H1 (cell line): ENCODE measurements at regions not wholly inside any gene's neighbourhood (a gene's known extent, or its start where the extent isn't known, plus 50 kb on each side); places are given as distances from the start of the nearest gene placed in this dataset.

Experiments
- CTCF ChIA-PET: fragments of 300-600 bp; sonication (Branson Sonifier 250); formaldehyde crosslinking; loops from one replicate; lab custom pipeline; 2021; ENCODE audit not compliant: partially characterized antibody; lab: Charles Lee
- POLR2A ChIA-PET: fragments of 300-600 bp; sonication (Branson Sonifier 250); formaldehyde crosslinking; loops from one replicate; lab custom pipeline; 2021; ENCODE audit warnings: inconsistent platforms; ENCODE audit not compliant: partially characterized antibody; lab: Charles Lee
- DNase-seq, 2 experiments: peaks; one replicate each; pipeline versions ENCODE4 v3.0.0 to v3.0.0-alpha.2; 2010 to 2022; ENCODE audit warnings: low spot score in 2 of 2, low read depth in 1 of 2, mixed read lengths in 1 of 2
- FAIRE-seq: peaks from 2 replicates; lab custom pipeline; 2011; peaks lifted over from hg19 to GRCh38; lab: Jason Lieb, UNC
- H2AFZ ChIP-seq: 2 replicates; pipeline ENCODE4 v1.8.1; 2012; ENCODE audit warnings: low read length, inconsistent platforms
- H2AK5ac ChIP-seq: 2 replicates; pipeline ENCODE4 v1.6.1; 2013; ENCODE audit warnings: low read depth, low read length
- H2BK120ac ChIP-seq: replicated peaks from 2 replicates; pipeline ENCODE3; 2013; ENCODE audit warnings: low read depth, low read length, inconsistent platforms
- H2BK12ac ChIP-seq: 2 replicates; pipeline ENCODE4 v1.6.1; 2013; ENCODE audit warnings: low read depth, low read length
- H2BK15ac ChIP-seq: 2 replicates; pipeline ENCODE4 v1.6.1; 2013; ENCODE audit warnings: low read length
- H2BK20ac ChIP-seq: 2 replicates; pipeline ENCODE4 v1.6.1; 2013; ENCODE audit warnings: low read length
- H2BK5ac ChIP-seq: 2 replicates; pipeline ENCODE4 v1.6.1; 2013; ENCODE audit warnings: low read depth, low read length
- H3K14ac ChIP-seq: 2 replicates; pipeline ENCODE4 v1.6.1; 2013; ENCODE audit warnings: inconsistent platforms; ENCODE audit not compliant: insufficient read length
- H3K18ac ChIP-seq: 2 replicates; pipeline ENCODE4 v1.6.1; 2013; ENCODE audit warnings: low read length; ENCODE audit errors: extremely low read depth
- H3K23ac ChIP-seq: 2 replicates; pipeline ENCODE4 v1.6.1; 2013; ENCODE audit warnings: inconsistent platforms; ENCODE audit not compliant: insufficient read length
- H3K23me2 ChIP-seq: 2 replicates; pipeline ENCODE4 v1.6.1; 2013; ENCODE audit warnings: low read depth, low read length
- H3K27ac ChIP-seq: 2 replicates; pipeline ENCODE4 v1.6.1; 2011; ENCODE audit warnings: low read depth, low read length, inconsistent platforms
- H3K27me3 ChIP-seq, 4 experiments: replicated peaks in 1 of 4; 1 replicate in 1 of 4; 2 replicates in 3 of 4; pipeline versions ENCODE4 v1.6.1 to v1.8.1; 2011 to 2013; ENCODE audit warnings: low read length in 3 of 4, mild to moderate bottlenecking in 3 of 4, inconsistent platforms in 2 of 4, mixed read lengths in 2 of 4, moderate library complexity in 1 of 4; ENCODE audit not compliant: control insufficient read depth in 3 of 4, insufficient read depth in 3 of 4; ENCODE audit errors: extremely low read depth in 1 of 4
- H3K36me3 ChIP-seq, 4 experiments: 2 replicates each; pipeline versions ENCODE4 v1.6.1 to v1.8.1; 2011 to 2013; ENCODE audit warnings: mild to moderate bottlenecking in 4 of 4, low read length in 3 of 4, moderate library complexity in 2 of 4, control low read depth in 1 of 4, inconsistent platforms in 1 of 4; ENCODE audit not compliant: insufficient read depth in 4 of 4, control insufficient read depth in 2 of 4
- H3K4ac ChIP-seq: replicated peaks from 2 replicates; pipeline ENCODE3; 2013; ENCODE audit warnings: low read length, low read depth, mixed read lengths, inconsistent platforms; ENCODE audit not compliant: insufficient read length
- H3K4me1 ChIP-seq, 4 experiments: replicated peaks in 1 of 4; 1 replicate in 1 of 4; 2 replicates in 3 of 4; pipeline versions ENCODE4 v1.6.1 to v1.8.1; 2011 to 2013; ENCODE audit warnings: low read length in 3 of 4, inconsistent platforms in 2 of 4, mixed read lengths in 1 of 4; ENCODE audit not compliant: insufficient read depth in 4 of 4, control insufficient read depth in 3 of 4
- H3K4me2 ChIP-seq, 2 experiments: 2 replicates each; pipeline versions ENCODE4 v1.6.1 to v1.8.1; 2011 to 2013; ENCODE audit warnings: low read depth in 2 of 2, low read length in 2 of 2, control low read depth in 1 of 2, inconsistent platforms in 1 of 2, mild to moderate bottlenecking in 1 of 2; ENCODE audit not compliant: insufficient read depth in 1 of 2
- H3K4me3 ChIP-seq, 4 experiments: fragments of 200-600, 300-600 bp in 1 of 4; sonication (generic), shearing (Covaris generic), sonication (Bioruptor Twin) in 1 of 4; 2 replicates each; pipeline versions ENCODE4 v1.5.1 to v1.8.1; 2011 to 2016; ENCODE audit warnings: low read length in 4 of 4, low read depth in 3 of 4, control low read depth in 2 of 4, inconsistent platforms in 2 of 4, mild to moderate bottlenecking in 2 of 4, mixed read lengths in 1 of 4, moderate library complexity in 1 of 4; ENCODE audit not compliant: insufficient read depth in 2 of 4; ENCODE audit errors: extremely low read depth in 1 of 4
- H3K56ac ChIP-seq: replicated peaks from 2 replicates; pipeline ENCODE3; 2013; ENCODE audit warnings: low read depth, mild to moderate bottlenecking, mixed read lengths, low read length, inconsistent platforms; ENCODE audit not compliant: insufficient read length
- H3K79me1 ChIP-seq: 2 replicates; pipeline ENCODE4 v1.6.1; 2013; ENCODE audit warnings: low read depth, low read length, control low read depth
- H3K79me2 ChIP-seq, 2 experiments: 2 replicates each; pipeline versions ENCODE4 v1.6.1 to v1.8.1; 2012 to 2013; ENCODE audit warnings: low read length in 2 of 2, mild to moderate bottlenecking in 2 of 2, inconsistent platforms in 1 of 2; ENCODE audit not compliant: insufficient read depth in 2 of 2, control insufficient read depth in 1 of 2
- H3K9ac ChIP-seq, 4 experiments: replicated peaks in 1 of 4; 1 replicate in 1 of 4; 2 replicates in 3 of 4; pipeline versions ENCODE4 v1.6.1 to v1.8.1; 2011 to 2013; ENCODE audit warnings: low read depth in 3 of 4, low read length in 3 of 4, control low read depth in 2 of 4, mild to moderate bottlenecking in 2 of 4, moderate library complexity in 2 of 4, inconsistent platforms in 1 of 4; ENCODE audit errors: extremely low read depth in 1 of 4
- H3K9me3 ChIP-seq, 2 experiments: 2 replicates each; pipeline versions ENCODE4 v1.6.1 to v1.8.1; 2012 to 2013; ENCODE audit warnings: mild to moderate bottlenecking in 2 of 2, moderate library complexity in 2 of 2, control low read depth in 1 of 2, inconsistent platforms in 1 of 2, low read depth in 1 of 2, low read length in 1 of 2, mixed read lengths in 1 of 2; ENCODE audit not compliant: insufficient read depth in 2 of 2
- H4K20me1 ChIP-seq, 2 experiments: replicated peaks in 1 of 2; 2 replicates each; pipeline versions ENCODE3 to v1.8.1; 2011 to 2013; ENCODE audit warnings: inconsistent platforms in 2 of 2, low read length in 2 of 2, mild to moderate bottlenecking in 1 of 2; ENCODE audit not compliant: insufficient read depth in 2 of 2, control insufficient read depth in 1 of 2
- H4K5ac ChIP-seq: 2 replicates; pipeline ENCODE4 v1.6.1; 2013; ENCODE audit warnings: low read length, low read depth, mixed read lengths, inconsistent platforms; ENCODE audit not compliant: insufficient read length
- H4K8ac ChIP-seq: 2 replicates; pipeline ENCODE4 v1.8.0; 2013; ENCODE audit warnings: mild to moderate bottlenecking, moderate library complexity, low read length, inconsistent platforms; ENCODE audit not compliant: insufficient read depth; ENCODE audit errors: extremely low read depth
- H4K91ac ChIP-seq: replicated peaks from 2 replicates; pipeline ENCODE3; 2013; ENCODE audit warnings: low read length, mixed read lengths, inconsistent platforms; ENCODE audit not compliant: insufficient read length
- ASH2L ChIP-seq: fragments of 200-600, 300-600 bp; sonication (generic); IDR thresholded peaks from one replicate; pipeline ENCODE4 v1.7.1; 2017; ENCODE audit warnings: low read length
- CBX8 ChIP-seq: fragments of 300-800, 300-1000 bp; sonication (generic); IDR thresholded peaks from 2 replicates; pipeline ENCODE4 v1.7.1; 2016; ENCODE audit warnings: low read depth, low read length, borderline replicate concordance
- CHD2 ChIP-seq: IDR thresholded peaks from 2 replicates; pipeline ENCODE4 v1.6.1; 2012; ENCODE audit warnings: low read length, improper control_type of control experiment
- E2F6 ChIP-seq: IDR thresholded peaks from 2 replicates; pipeline ENCODE4 v1.6.1; 2012; ENCODE audit warnings: inconsistent platforms
- EZH2 ChIP-seq: fragments of 200-600 bp; sonication (generic); IDR thresholded peaks from 2 replicates; pipeline ENCODE4 v1.7.1; 2012; ENCODE audit warnings: low read depth, mild to moderate bottlenecking, moderate library complexity, low read length, inconsistent platforms; ENCODE audit not compliant: severe bottlenecking
- HDAC6 ChIP-seq: IDR thresholded peaks from one replicate; pipeline ENCODE4 v1.7.1; 2012; ENCODE audit warnings: low read depth, mild to moderate bottlenecking, inconsistent platforms, low read length, moderate library complexity
- POLR2AphosphoS5 ChIP-seq: IDR thresholded peaks from 2 replicates; pipeline ENCODE4 v1.6.1; 2011; ENCODE audit warnings: low read depth, low read length
- SIRT6 ChIP-seq: IDR thresholded peaks from one replicate; pipeline ENCODE4 v1.7.1; 2012; ENCODE audit warnings: low read length, inconsistent platforms
- TEAD4 ChIP-seq: IDR thresholded peaks from 2 replicates; pipeline ENCODE4 v1.6.1; 2012; ENCODE audit warnings: low read depth, low read length, inconsistent platforms, mixed read lengths
- USF2 ChIP-seq: IDR thresholded peaks from 2 replicates; pipeline ENCODE4 v1.6.1; 2011; ENCODE audit warnings: low read length, improper control_type of control experiment
- WGBS, 2 experiments: shearing (Covaris generic) in 1 of 2; methylation state at CpG; one replicate each; pipeline versions ENCODE4 v1.1.6 to v1.1.7; 2013 to 2015; ENCODE audit warnings: low lambda C conversion rate in 2 of 2, mixed read lengths in 2 of 2, inconsistent platforms in 1 of 2, low coverage in 1 of 2, missing lambda C conversion rate in 1 of 2; ENCODE audit not compliant: insufficient replicate concordance in 2 of 2, insufficient coverage in 1 of 2, insufficient read length in 1 of 2; ENCODE audit errors: extremely low coverage in 1 of 2, missing lambda C conversion rate in 1 of 2; 5-methylcytosine and 5-hydroxymethylcytosine counted together

- Histone ChIP-seq H3K27ac (no peak overlapping the region), H3K9ac (no peak overlapping the region), H2BK12ac (no peak overlapping the region), H3K23me2 (no peaks in the 10 kb centered on the region), H4K20me1 (no peaks in the 10 kb centered on the region), H3K14ac (no peak overlapping the region), H3K36me3 (no peaks in the 10 kb centered on the region), H2BK15ac (no peak overlapping the region), H4K91ac (no peak overlapping the region), H2AFZ (no peak overlapping the region), H3K4me2 (no peak overlapping the region), H2AK5ac (no peak overlapping the region), H3K27me3 (peaks cover 0 to 1% (median 0%) of the 10 kb centered on the region in 4 experiments; a peak in 1 of 7 replicates), H4K8ac (no peak overlapping the region), H3K9me3 (no peaks in the 10 kb centered on the region), H3K23ac (no peak overlapping the region), H2BK120ac (no peak overlapping the region), H2BK20ac (no peak overlapping the region), H3K18ac (no peak overlapping the region), H3K4me3 (no peak overlapping the region), H3K56ac (no peak overlapping the region), H3K4me1 (no peaks in the 10 kb centered on the region), H3K79me2 (no peaks in the 10 kb centered on the region), H3K4ac (no peak overlapping the region), H4K5ac (no peak overlapping the region), H3K79me1 (no peaks in the 10 kb centered on the region), H2BK5ac (no peak overlapping the region)
- TF ChIP-seq SIRT6, result no peak
- no peak for TF ChIP-seq CBX8
- no peak for TF ChIP-seq HDAC6
- no peak for TF ChIP-seq EZH2
- TF ChIP-seq E2F6, result no peak
- no peak for TF ChIP-seq USF2
- TF ChIP-seq TEAD4, result no peak
- no peak for TF ChIP-seq CHD2
- no peak for TF ChIP-seq ASH2L
- no peak for TF ChIP-seq POLR2AphosphoS5
- DNase-seq (no peak), FAIRE-seq (no peak)
- WGBS, 2 experiments, result 100% methylated on average over 1 of the region's 1 CpG; no CpG with 5 or more reads in 1 of the 2 experiments
- ChIA-PET POLR2A (no interaction called here), CTCF (no interaction called here)
Observed at GRCh38 chr2:145728511-145728910, 1208.6 kb upstream of the ZEB2 start.
